ENCODE measurements at regions not wholly inside any gene's neighbourhood (a gene's known extent, or its start where the extent isn't known, plus 50 kb on each side); places are given as distances from the start of the nearest gene placed in this dataset.

- no peak for TF ChIP-seq POLR2A (IDR thresholded peaks at IDR 0.05)
- no peak for TF ChIP-seq CTCF (IDR thresholded peaks at IDR 0.05)
Observed at GRCh38 chr16:5845046-5845445, 747.5 kb upstream of the EEF2KMT start.
